ENCODE measurements at regions not wholly inside any gene's neighbourhood (a gene's known extent, or its start where the extent isn't known, plus 50 kb on each side); places are given as distances from the start of the nearest gene placed in this dataset.
"Not testable (repeated sequence)": the region's sequence is repeated elsewhere in the genome, so short reads cannot be mapped to it uniquely, and the experiment has no call there.

GRCh38 chr13:78977311-78977710 lies 318.4 kb upstream of the OBI1 start:
- no peak for DNase-seq

GRCh38 chr13:78976696-78977095 lies 317.7 kb upstream of the OBI1 start:
- no peak for DNase-seq

GRCh38 chr13:78972561-78972960 lies 313.6 kb upstream of the OBI1 start:
- no peak for DNase-seq

GRCh38 chr13:78971355-78972025 lies 312.5 kb upstream of the OBI1 start:
- no peak for DNase-seq

- DNase-seq, result no peak
Observed at GRCh38 chr13:78960881-78961280, 301.9 kb upstream of the OBI1 start.

- no peak for DNase-seq
Observed at GRCh38 chr13:78958006-78958405, 299.1 kb upstream of the OBI1 start.

GRCh38 chr13:78940455-78941130 lies 281.6 kb upstream of the OBI1 start:
- DNase-seq, result no peak

- no peak for DNase-seq
Observed at GRCh38 chr13:78934336-78934735, 275.4 kb upstream of the OBI1 start.

GRCh38 chr13:78915015-78915414 lies 256.1 kb upstream of the OBI1 start:
- DNase-seq, result no peak

GRCh38 chr13:78913656-78914055 lies 254.7 kb upstream of the OBI1 start:
- no peak for DNase-seq

- no peak for DNase-seq
Observed at GRCh38 chr13:78910147-78910546, 251.2 kb upstream of the OBI1 start.

GRCh38 chr13:78909276-78909675 lies 250.3 kb upstream of the OBI1 start:
- DNase-seq, result no peak

- no peak for DNase-seq
Observed at GRCh38 chr13:78907006-78907405, 248.1 kb upstream of the OBI1 start.

GRCh38 chr13:78897200-78897599 lies 238.2 kb upstream of the OBI1 start:
- no peak for DNase-seq

- DNase-seq, result no peak
Observed at GRCh38 chr13:78884571-78884970, 225.6 kb upstream of the OBI1 start.

- peak; percentile 66 for DNase-seq
Observed at GRCh38 chr13:78881751-78882150, 222.8 kb upstream of the OBI1 start.

- no peak for DNase-seq
Observed at GRCh38 chr13:78881054-78881453, 222.1 kb upstream of the OBI1 start.

GRCh38 chr13:78876915-78877549 lies 218.1 kb upstream of the OBI1 start:
- no peak for DNase-seq

GRCh38 chr13:78875792-78876580 lies 217.0 kb upstream of the OBI1 start:
- DNase-seq, result no peak

GRCh38 chr13:78868991-78869390 lies 210.0 kb upstream of the OBI1 start:
- no peak for DNase-seq

- no peak for DNase-seq
Observed at GRCh38 chr13:78867655-78868054, 208.7 kb upstream of the OBI1 start.

- not testable (repeated sequence) for DNase-seq
Observed at GRCh38 chr13:78866076-78866475, 207.1 kb upstream of the OBI1 start.

GRCh38 chr13:78862446-78862845 lies 203.5 kb upstream of the OBI1 start:
- no peak for DNase-seq

- no peak for DNase-seq
Observed at GRCh38 chr13:78852709-78853108, 193.8 kb upstream of the OBI1 start.

All from NCI-H1436 treated with DMSO at 0.1 percent for 48 hours (cell line).